ENCODE measurements at regions not wholly inside any gene's neighbourhood (a gene's known extent, or its start where the extent isn't known, plus 50 kb on each side); places are given as distances from the start of the nearest gene placed in this dataset.

DNA sequence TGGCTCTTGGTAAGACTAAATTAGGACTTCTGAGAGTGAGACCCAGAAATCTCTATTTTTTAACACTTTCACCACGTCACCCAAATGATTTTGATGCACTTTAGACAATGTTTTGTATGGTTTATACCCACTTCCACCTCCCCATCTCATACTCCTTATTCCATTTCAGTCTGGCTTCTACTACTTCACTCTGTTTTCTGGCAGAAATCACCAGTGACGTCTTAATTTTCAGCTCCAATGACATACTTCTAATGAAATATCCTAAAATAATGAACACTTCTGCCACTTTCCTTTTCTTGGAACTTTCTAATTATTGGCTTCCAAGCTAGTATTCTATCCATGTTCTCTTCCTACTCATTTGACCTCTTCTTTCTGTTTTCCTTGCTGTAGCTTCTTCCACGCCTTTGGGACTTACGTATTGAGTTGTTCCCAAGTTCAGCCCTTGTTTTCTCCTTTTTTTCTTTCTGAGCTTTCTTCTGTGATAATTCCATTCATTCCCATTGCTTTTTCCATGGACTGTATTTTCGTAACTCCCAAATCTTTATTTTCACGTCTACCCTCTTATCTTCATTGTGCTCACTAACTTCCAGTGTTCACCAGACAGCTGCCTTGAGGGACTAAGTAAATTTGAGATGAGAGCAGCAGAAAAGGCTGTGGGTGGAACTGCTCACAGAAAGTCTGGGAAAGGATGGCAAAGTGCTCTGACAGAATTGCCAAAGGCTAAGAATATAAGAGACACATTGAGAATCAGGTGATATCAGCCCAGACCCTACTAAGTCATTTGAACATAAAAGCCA, 115.8 kb downstream of the CAPZA3 start:
- in situ Hi-C loops (cut with MboI) (no loop called here), intact Hi-C loops (cut with micrococcal nuclease; ENCODE audit: unreplicated experiment) (no loop called here)
- Histone ChIP-seq H3K27me3 (replicated peaks in 1 of 2; ENCODE audit: control insufficient read depth in 2 of 2, insufficient read depth in 2 of 2, low read length in 1 of 2) (no peaks in the 10 kb centered on the region), H4K20me1 (ENCODE audit: control insufficient read depth, insufficient read depth) (no peaks in the 10 kb centered on the region), H3K9ac (ENCODE audit: control insufficient read depth, insufficient read depth, low read length) (no peak overlapping the region), H3K36me3 (ENCODE audit: control insufficient read depth in 2 of 2, insufficient read depth in 2 of 2, low read length in 1 of 2) (no peaks in the 10 kb centered on the region), H3K27ac (ENCODE audit: control insufficient read depth, insufficient read depth) (no peak overlapping the region), H3K9me3 (replicated peaks; ENCODE audit: control insufficient read depth, insufficient read depth, low read length) (no peaks in the 10 kb centered on the region), H2AFZ (ENCODE audit: control insufficient read depth, low read depth, low read length) (no peak overlapping the region), H3K4me3 (no peak overlapping the region), H3K4me1 (ENCODE audit: control insufficient read depth, insufficient read depth, low read length) (no peaks in the 10 kb centered on the region), H3K4me2 (ENCODE audit: control insufficient read depth, insufficient read depth) (no peak overlapping the region), H3K79me2 (ENCODE audit: control insufficient read depth, insufficient read depth, low read length) (no peaks in the 10 kb centered on the region)
- 17% methylated on average over 6 of the region's 6 CpGs for WGBS (ENCODE audit: insufficient coverage, insufficient replicate concordance, low lambda C conversion rate, missing lambda C conversion rate)
- BruUV-seq (replicated peaks): no TSS peak
- DNase-seq (ENCODE audit: low read depth, low spot score) (no peak), ATAC-seq (no peak), FAIRE-seq (no peak)
- ChIA-PET CTCF (interaction anchor here (0.6 kb wide), 1 partner anchor 615 kb away, joined by 4 read pairs; no protein-coding TSS in a partner anchor), POLR2A (no interaction called here), RAD21 (ENCODE audit: unreplicated experiment) (no interaction called here), SMC1A (ENCODE audit: uncharacterized antibody, unreplicated experiment) (no interaction called here)
- TF ChIP-seq, protein P1, sequence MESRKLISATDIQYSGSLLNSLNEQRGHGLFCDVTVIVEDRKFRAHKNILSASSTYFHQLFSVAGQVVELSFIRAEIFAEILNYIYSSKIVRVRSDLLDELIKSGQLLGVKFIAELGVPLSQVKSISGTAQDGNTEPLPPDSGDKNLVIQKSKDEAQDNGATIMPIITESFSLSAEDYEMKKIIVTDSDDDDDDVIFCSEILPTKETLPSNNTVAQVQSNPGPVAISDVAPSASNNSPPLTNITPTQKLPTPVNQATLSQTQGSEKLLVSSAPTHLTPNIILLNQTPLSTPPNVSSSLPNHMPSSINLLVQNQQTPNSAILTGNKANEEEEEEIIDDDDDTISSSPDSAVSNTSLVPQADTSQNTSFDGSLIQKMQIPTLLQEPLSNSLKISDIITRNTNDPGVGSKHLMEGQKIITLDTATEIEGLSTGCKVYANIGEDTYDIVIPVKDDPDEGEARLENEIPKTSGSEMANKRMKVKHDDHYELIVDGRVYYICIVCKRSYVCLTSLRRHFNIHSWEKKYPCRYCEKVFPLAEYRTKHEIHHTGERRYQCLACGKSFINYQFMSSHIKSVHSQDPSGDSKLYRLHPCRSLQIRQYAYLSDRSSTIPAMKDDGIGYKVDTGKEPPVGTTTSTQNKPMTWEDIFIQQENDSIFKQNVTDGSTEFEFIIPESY (IDR thresholded peaks at IDR 0.05): no peak
- TF ChIP-seq TCF3 (IDR thresholded peaks at IDR 0.05; ENCODE audit: borderline replicate concordance, insufficient read depth, low read depth, low read length): no peak

- no TSS peak for BruUV-seq (replicated peaks)
- POLR2A ChIA-PET: no interaction called here
- TF ChIP-seq ESRRA (IDR thresholded peaks at IDR 0.05; ENCODE audit: low read length) (no peak), MTA3 (IDR thresholded peaks at IDR 0.05; ENCODE audit: borderline replicate concordance, low read length) (no peak), FOXK2 (IDR thresholded peaks at IDR 0.05) (no peak), IKZF1 (conservative IDR thresholded peaks at IDR 0.05) (no peak), CREB1 (IDR thresholded peaks at IDR 0.05; ENCODE audit: low read depth) (no peak), SMARCA5 (IDR thresholded peaks at IDR 0.05) (no peak), CHD1 (IDR thresholded peaks at IDR 0.05; ENCODE audit: low read depth, low read length) (no peak), ZNF592 (IDR thresholded peaks at IDR 0.05) (no peak), MYB (IDR thresholded peaks at IDR 0.05; ENCODE audit: borderline replicate concordance, low read depth, low read length) (no peak)
- TF ChIP-seq, protein P2, sequence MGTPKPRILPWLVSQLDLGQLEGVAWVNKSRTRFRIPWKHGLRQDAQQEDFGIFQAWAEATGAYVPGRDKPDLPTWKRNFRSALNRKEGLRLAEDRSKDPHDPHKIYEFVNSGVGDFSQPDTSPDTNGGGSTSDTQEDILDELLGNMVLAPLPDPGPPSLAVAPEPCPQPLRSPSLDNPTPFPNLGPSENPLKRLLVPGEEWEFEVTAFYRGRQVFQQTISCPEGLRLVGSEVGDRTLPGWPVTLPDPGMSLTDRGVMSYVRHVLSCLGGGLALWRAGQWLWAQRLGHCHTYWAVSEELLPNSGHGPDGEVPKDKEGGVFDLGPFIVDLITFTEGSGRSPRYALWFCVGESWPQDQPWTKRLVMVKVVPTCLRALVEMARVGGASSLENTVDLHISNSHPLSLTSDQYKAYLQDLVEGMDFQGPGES (IDR thresholded peaks at IDR 0.05): no peak
Measured at GRCh38 chr12:18857656-18858055, 119.7 kb downstream of the CAPZA3 start.

More at GRCh38 chr12:18857656-18858055, 119.7 kb downstream of the CAPZA3 start:
- H3K9me3 ChIP-seq (replicated peaks; ENCODE audit: control insufficient read depth, insufficient read depth, low read length): no peaks in the 10 kb centered on the region
- DNase-seq (ENCODE audit: low read depth, low spot score) (no peak), FAIRE-seq (no peak), ATAC-seq (no peak)
- H2AFZ ChIP-seq (ENCODE audit: control insufficient read depth, low read depth, low read length): no peak overlapping the region
- ChIA-PET CTCF (no interaction called here), SMC1A (ENCODE audit: uncharacterized antibody, unreplicated experiment) (no interaction called here), RAD21 (ENCODE audit: unreplicated experiment) (no interaction called here)
- no peak overlapping the region for H3K9ac ChIP-seq (ENCODE audit: control insufficient read depth, insufficient read depth, low read length)
- H3K4me1 ChIP-seq (ENCODE audit: control insufficient read depth, insufficient read depth, low read length): no peaks in the 10 kb centered on the region
- no peaks in the 10 kb centered on the region for H4K20me1 ChIP-seq (ENCODE audit: control insufficient read depth, insufficient read depth)
- in situ Hi-C loops (cut with MboI) (no loop called here), intact Hi-C loops (cut with micrococcal nuclease; ENCODE audit: unreplicated experiment) (no loop called here)
- no peak overlapping the region for H3K4me3 ChIP-seq
- no peaks in the 10 kb centered on the region for H3K79me2 ChIP-seq (ENCODE audit: control insufficient read depth, insufficient read depth, low read length)
- H3K27me3 ChIP-seq (replicated peaks in 1 of 2; ENCODE audit: control insufficient read depth in 2 of 2, insufficient read depth in 2 of 2, low read length in 1 of 2): no peaks in the 10 kb centered on the region
- H3K27ac ChIP-seq (ENCODE audit: control insufficient read depth, insufficient read depth): no peak overlapping the region
- H3K36me3 ChIP-seq (ENCODE audit: control insufficient read depth in 2 of 2, insufficient read depth in 2 of 2, low read length in 1 of 2): no peaks in the 10 kb centered on the region
- no peak overlapping the region for H3K4me2 ChIP-seq (ENCODE audit: control insufficient read depth, insufficient read depth)

Measured in GM12878 (cell line).